ENCODE measurements at regions not wholly inside any gene's neighbourhood (a gene's known extent, or its start where the extent isn't known, plus 50 kb on each side); places are given as distances from the start of the nearest gene placed in this dataset.

GRCh38 chr13:90995614-90996013 lies 351.9 kb upstream of the MIR17HG start:
- TF ChIP-seq CTCF (IDR thresholded peaks at IDR 0.05) = no peak
- no peak for TF ChIP-seq POLR2A (IDR thresholded peaks at IDR 0.05)

All from esophagus squamous epithelium (tissue), 4 donors.